PC-3 (cell line): ENCODE measurements at regions not wholly inside any gene's neighbourhood (a gene's known extent, or its start where the extent isn't known, plus 50 kb on each side); places are given as distances from the start of the nearest gene placed in this dataset.
"Not testable (repeated sequence)": the region's sequence is repeated elsewhere in the genome, so short reads cannot be mapped to it uniquely, and the experiment has no call there.

Source experiments
- CTCF ChIP-seq: fragments of 300-600 bp; sonication (generic); conservative IDR thresholded peaks from 2 replicates; pipeline ENCODE4 v1.5.1; 2017; ENCODE audit warnings: antibody characterized with exemption, low read depth, mild to moderate bottlenecking, low read length
- EZH2phosphoT487 ChIP-seq: fragments of 300-600 bp; sonication (generic); IDR thresholded peaks from 2 replicates; pipeline ENCODE4 v1.6.1; 2018; ENCODE audit warnings: mild to moderate bottlenecking, antibody characterized with exemption, low read length, borderline replicate concordance

- TF ChIP-seq CTCF, EZH2phosphoT487: not testable (repeated sequence)
Measured at GRCh38 chr15:30718038-30718643, 92.2 kb downstream of the ARHGAP11B start.
